WTC11 (cell line): ENCODE measurements at regions not wholly inside any gene's neighbourhood (a gene's known extent, or its start where the extent isn't known, plus 50 kb on each side); places are given as distances from the start of the nearest gene placed in this dataset.
A peak's percentile ranks its signal among the peaks of the same experiment; 100 is the strongest.

ENCODE experiments used
- ATAC-seq: fragments of 200-7000 bp; cut with Tn5 transposase; 2 replicates; pipeline ENCODE4 v1.10.0; 2021; ENCODE audit warnings: mild to moderate bottlenecking, moderate library complexity
- CTCF ChIA-PET: fragments of 300-600 bp; sonication (Branson Sonifier 250); formaldehyde crosslinking; loops from one replicate; lab custom pipeline; 2021; ENCODE audit warnings: antibody characterized with exemption; lab: Charles Lee
- POLR2A ChIA-PET: fragments of 350-600 bp; sonication (Branson Sonifier 250); formaldehyde crosslinking; loops from one replicate; lab custom pipeline; 2021; ENCODE audit warnings: antibody characterized with exemption; lab: Charles Lee
- DNase-seq: peaks from one replicate; pipeline ENCODE4 v3.0.0; 2021; ENCODE audit warnings: low spot score
- H3K27ac Mint-ChIP-seq: 2 replicates; pipeline ENCODE4 v1.8.0; 2021; ENCODE audit warnings: mixed read lengths
- H3K27me3 Mint-ChIP-seq: 2 replicates; pipeline ENCODE4 v1.8.0; 2021; ENCODE audit warnings: low read depth, mild to moderate bottlenecking, moderate library complexity, mixed read lengths
- H3K36me3 Mint-ChIP-seq: 2 replicates; pipeline ENCODE4 v1.8.0; 2021; ENCODE audit warnings: mixed read lengths
- H3K4me1 Mint-ChIP-seq: 2 replicates; pipeline ENCODE4 v1.8.0; 2022; ENCODE audit warnings: mixed read lengths
- H3K4me3 Mint-ChIP-seq: 2 replicates; pipeline ENCODE4 v1.8.0; 2021; ENCODE audit warnings: mild to moderate bottlenecking, moderate library complexity, mixed read lengths
- H3K9me3 Mint-ChIP-seq: 2 replicates; pipeline ENCODE4 v1.8.0; 2021; ENCODE audit warnings: mixed read lengths
- ATF1 ChIP-seq: sonication (generic); formaldehyde crosslinking; IDR thresholded peaks from 2 replicates; pipeline ENCODE4 v1.8.1; 2023; ENCODE audit warnings: mild to moderate bottlenecking, moderate library complexity, missing genetic modification reagents
- ELF4 ChIP-seq: sonication (generic); formaldehyde crosslinking; IDR thresholded peaks from 2 replicates; pipeline ENCODE4 v1.8.1; 2022; ENCODE audit warnings: low read depth, mild to moderate bottlenecking, moderate library complexity, missing genetic modification reagents
- FOXP1 ChIP-seq: sonication (generic); formaldehyde crosslinking; IDR thresholded peaks from 2 replicates; pipeline ENCODE4 v1.8.0; 2022; ENCODE audit warnings: missing genetic modification reagents, mild to moderate bottlenecking, moderate library complexity, borderline replicate concordance
- GABPB1 ChIP-seq: sonication (generic); formaldehyde crosslinking; IDR thresholded peaks from 2 replicates; pipeline ENCODE4 v1.8.1; 2023; ENCODE audit warnings: mild to moderate bottlenecking, missing genetic modification reagents
- IRF2 ChIP-seq: sonication (generic); formaldehyde crosslinking; IDR thresholded peaks from 2 replicates; pipeline ENCODE4 v1.8.0; 2022; ENCODE audit warnings: low read depth, missing genetic modification reagents, borderline replicate concordance
- JUN ChIP-seq: sonication (generic); formaldehyde crosslinking; IDR thresholded peaks from 2 replicates; pipeline ENCODE4 v1.8.0; 2023; ENCODE audit warnings: mild to moderate bottlenecking, missing genetic modification reagents
- KAT7 ChIP-seq: sonication (generic); formaldehyde crosslinking; IDR thresholded peaks from 2 replicates; pipeline ENCODE4 v1.8.1; 2023; ENCODE audit warnings: missing genetic modification reagents, mild to moderate bottlenecking, borderline replicate concordance
- MXD4 ChIP-seq: fragments of 250-450 bp; sonication (Bioruptor Pico); IDR thresholded peaks from 2 replicates; pipeline ENCODE4 v1.8.0; 2021; ENCODE audit warnings: mild to moderate bottlenecking, moderate library complexity, borderline replicate concordance
- NFE2L1 ChIP-seq: sonication (generic); formaldehyde crosslinking; IDR thresholded peaks from 2 replicates; pipeline ENCODE4 v1.8.1; 2023; ENCODE audit warnings: missing genetic modification reagents
- NFYB ChIP-seq: sonication (generic); formaldehyde crosslinking; conservative IDR thresholded peaks from 2 replicates; pipeline ENCODE4 v1.8.0; 2022; ENCODE audit warnings: low read depth, missing genetic modification reagents
- NR2C2 ChIP-seq: sonication (generic); formaldehyde crosslinking; IDR thresholded peaks from 2 replicates; pipeline ENCODE4 v1.8.0; 2022; ENCODE audit warnings: mild to moderate bottlenecking, missing genetic modification reagents
- PRRX2 ChIP-seq: fragments of 250-450 bp; sonication (Bioruptor Pico); IDR thresholded peaks from 2 replicates; pipeline ENCODE4 v1.8.0; 2021; ENCODE audit warnings: mild to moderate bottlenecking
- TEAD1 ChIP-seq: sonication (generic); formaldehyde crosslinking; IDR thresholded peaks from 2 replicates; pipeline ENCODE4 v1.8.0; 2022; ENCODE audit warnings: mild to moderate bottlenecking, missing genetic modification reagents
- ZBTB21 ChIP-seq: sonication (generic); formaldehyde crosslinking; IDR thresholded peaks from 2 replicates; pipeline ENCODE4 v1.8.1; 2023; ENCODE audit warnings: mild to moderate bottlenecking, missing genetic modification reagents, borderline replicate concordance
- ZNF416 ChIP-seq: fragments of 250-450 bp; sonication (Bioruptor Pico); IDR thresholded peaks from 2 replicates; pipeline ENCODE4 v1.9.0; 2021; ENCODE audit warnings: mild to moderate bottlenecking, inconsistent platforms
- ZNF423 ChIP-seq: fragments of 250-450 bp; sonication (Bioruptor Pico); IDR thresholded peaks from 2 replicates; pipeline ENCODE4 v2.1.2; 2022; ENCODE audit warnings: mild to moderate bottlenecking, moderate library complexity
- TF ChIP-seq, protein P1 (sequence below): sonication (generic); formaldehyde crosslinking; IDR thresholded peaks from 2 replicates; pipeline ENCODE4 v1.8.1; 2023; ENCODE audit warnings: mild to moderate bottlenecking, missing genetic modification reagents, moderate library complexity
- TF ChIP-seq, protein P2 (sequence below): sonication (generic); formaldehyde crosslinking; IDR thresholded peaks from 2 replicates; pipeline ENCODE4 v1.8.0; 2022; ENCODE audit warnings: mild to moderate bottlenecking, missing genetic modification reagents
- TF ChIP-seq, protein P3 (sequence below): sonication (generic); formaldehyde crosslinking; IDR thresholded peaks from 2 replicates; pipeline ENCODE4 v1.8.1; 2022; ENCODE audit warnings: missing genetic modification reagents, borderline replicate concordance
- TF ChIP-seq, protein P4 (sequence below): fragments of 200-600 bp; IDR thresholded peaks from 2 replicates; pipeline ENCODE4 v1.8.0; 2022; ENCODE audit warnings: antibody characterized with exemption
- TF ChIP-seq, protein P5 (sequence below): sonication (generic); formaldehyde crosslinking; IDR thresholded peaks from 2 replicates; pipeline ENCODE4 v1.8.1; 2023; ENCODE audit warnings: mild to moderate bottlenecking, missing genetic modification reagents

DNA sequence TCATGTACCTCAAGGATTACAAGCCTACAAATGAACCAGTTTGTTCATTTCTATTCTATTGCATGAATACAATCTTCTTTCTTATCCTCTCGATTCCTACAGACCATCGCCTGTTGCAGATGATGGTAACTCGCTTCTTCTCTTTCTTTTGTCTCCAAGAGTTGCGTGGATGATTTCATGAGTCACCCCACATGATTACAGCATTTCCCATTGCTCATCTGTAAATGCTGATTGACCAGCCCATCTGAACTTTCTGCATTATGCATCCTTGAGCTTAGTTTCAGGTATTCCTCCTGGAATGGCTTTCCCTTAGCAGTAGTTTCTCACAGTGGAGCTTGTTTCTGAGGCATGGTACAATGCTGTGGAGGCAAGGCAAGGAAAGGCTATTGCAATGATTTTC lies 109.6 kb upstream of the TOPAZ1 start (continued):
- TF ChIP-seq ZBTB21 (no peak), FOXP1 (CRISPR knock-in tag) (no peak), ZNF423 (CRISPR knock-in tag) (no peak), NFE2L1 (no peak), MXD4 (CRISPR knock-in tag) (no peak), PRRX2 (CRISPR knock-in tag) (no peak), GABPB1 (no peak), KAT7 (no peak)

DNA sequence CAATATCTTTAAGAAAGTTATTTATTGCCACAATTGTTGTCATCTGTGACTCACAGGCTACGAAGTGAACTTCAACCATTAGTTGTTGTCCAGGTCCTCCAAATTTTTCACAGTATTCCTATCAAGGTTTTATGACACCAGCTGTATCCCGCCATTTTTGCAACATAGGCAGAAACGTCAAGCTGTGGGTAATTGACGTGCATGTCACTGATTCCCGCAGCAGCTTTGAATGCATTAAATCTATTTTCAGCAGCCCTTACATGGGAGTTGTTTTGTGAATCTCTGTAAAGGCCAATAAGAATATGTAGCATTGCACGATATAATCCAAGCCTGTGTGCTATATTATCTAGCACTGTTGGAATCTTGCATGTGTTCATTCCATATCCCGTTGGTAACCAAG lies 109.1 kb upstream of the TOPAZ1 start:
- CTCF ChIA-PET: no interaction called here
- Mint-ChIP-seq H3K4me1 (peaks cover 13% of the 10 kb centered on the region), H3K36me3 (no peaks in the 10 kb centered on the region), H3K27ac (no peak overlapping the region), H3K9me3 (no peaks in the 10 kb centered on the region), H3K27me3 (peaks cover 9% of the 10 kb centered on the region), H3K4me3 (no peak overlapping the region)
- POLR2A ChIA-PET: no interaction called here
- TF ChIP-seq ELF4 (CRISPR knock-in tag) (no peak), JUN (CRISPR knock-in tag) (no peak), MXD4 (CRISPR knock-in tag) (no peak), ZBTB21 (no peak)
- TF ChIP-seq, protein P1, sequence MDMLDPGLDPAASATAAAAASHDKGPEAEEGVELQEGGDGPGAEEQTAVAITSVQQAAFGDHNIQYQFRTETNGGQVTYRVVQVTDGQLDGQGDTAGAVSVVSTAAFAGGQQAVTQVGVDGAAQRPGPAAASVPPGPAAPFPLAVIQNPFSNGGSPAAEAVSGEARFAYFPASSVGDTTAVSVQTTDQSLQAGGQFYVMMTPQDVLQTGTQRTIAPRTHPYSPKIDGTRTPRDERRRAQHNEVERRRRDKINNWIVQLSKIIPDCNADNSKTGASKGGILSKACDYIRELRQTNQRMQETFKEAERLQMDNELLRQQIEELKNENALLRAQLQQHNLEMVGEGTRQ (CRISPR knock-in tag): no peak
- TF ChIP-seq, protein P2, sequence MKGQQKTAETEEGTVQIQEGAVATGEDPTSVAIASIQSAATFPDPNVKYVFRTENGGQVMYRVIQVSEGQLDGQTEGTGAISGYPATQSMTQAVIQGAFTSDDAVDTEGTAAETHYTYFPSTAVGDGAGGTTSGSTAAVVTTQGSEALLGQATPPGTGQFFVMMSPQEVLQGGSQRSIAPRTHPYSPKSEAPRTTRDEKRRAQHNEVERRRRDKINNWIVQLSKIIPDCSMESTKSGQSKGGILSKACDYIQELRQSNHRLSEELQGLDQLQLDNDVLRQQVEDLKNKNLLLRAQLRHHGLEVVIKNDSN (CRISPR knock-in tag): no peak
- no peak for DNase-seq
- ATAC-seq: no peak

DNA sequence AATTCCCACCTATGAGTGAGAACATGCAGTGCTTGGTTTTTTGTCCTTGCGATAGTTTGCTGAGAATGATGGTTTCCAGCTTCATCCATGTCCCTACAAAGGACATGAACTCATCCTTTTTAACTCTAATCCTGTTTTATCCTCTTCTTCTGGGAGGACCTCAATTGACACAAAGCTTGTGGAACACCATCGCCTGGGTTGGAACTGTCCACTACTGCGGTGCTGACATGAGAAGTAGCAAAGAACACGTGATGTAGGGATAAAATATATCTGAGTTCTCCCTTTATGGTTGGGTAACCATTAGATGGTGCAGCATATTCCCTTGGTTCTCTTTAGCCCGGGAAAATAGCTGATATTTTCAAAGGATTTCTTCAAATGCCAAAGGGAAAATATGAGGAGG lies 105.3 kb upstream of the TOPAZ1 start:
- Mint-ChIP-seq H3K27ac (no peak overlapping the region), H3K4me3 (no peak overlapping the region), H3K4me1 (no peaks in the 10 kb centered on the region), H3K27me3 (peaks cover 9% of the 10 kb centered on the region), H3K9me3 (peaks cover 16% of the 10 kb centered on the region), H3K36me3 (no peaks in the 10 kb centered on the region)
- DNase-seq (peak; percentile 34), ATAC-seq (no peak)
- ChIA-PET POLR2A (no interaction called here), CTCF (no interaction called here)
- no peak for TF ChIP-seq NR2C2 (CRISPR knock-in tag)
- no peak for TF ChIP-seq TEAD1 (CRISPR knock-in tag)
- TF ChIP-seq, protein P1 (CRISPR knock-in tag): 0 out of 2 replicates have a peak, but pooled peaks have one; percentile 23
- TF ChIP-seq IRF2 (CRISPR knock-in tag): no peak
- TF ChIP-seq, protein P3, sequence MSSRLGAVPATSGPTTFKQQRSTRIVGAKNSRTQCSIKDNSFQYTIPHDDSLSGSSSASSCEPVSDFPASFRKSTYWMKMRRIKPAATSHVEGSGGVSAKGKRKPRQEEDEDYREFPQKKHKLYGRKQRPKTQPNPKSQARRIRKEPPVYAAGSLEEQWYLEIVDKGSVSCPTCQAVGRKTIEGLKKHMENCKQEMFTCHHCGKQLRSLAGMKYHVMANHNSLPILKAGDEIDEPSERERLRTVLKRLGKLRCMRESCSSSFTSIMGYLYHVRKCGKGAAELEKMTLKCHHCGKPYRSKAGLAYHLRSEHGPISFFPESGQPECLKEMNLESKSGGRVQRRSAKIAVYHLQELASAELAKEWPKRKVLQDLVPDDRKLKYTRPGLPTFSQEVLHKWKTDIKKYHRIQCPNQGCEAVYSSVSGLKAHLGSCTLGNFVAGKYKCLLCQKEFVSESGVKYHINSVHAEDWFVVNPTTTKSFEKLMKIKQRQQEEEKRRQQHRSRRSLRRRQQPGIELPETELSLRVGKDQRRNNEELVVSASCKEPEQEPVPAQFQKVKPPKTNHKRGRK (CRISPR knock-in tag): no peak

DNA sequence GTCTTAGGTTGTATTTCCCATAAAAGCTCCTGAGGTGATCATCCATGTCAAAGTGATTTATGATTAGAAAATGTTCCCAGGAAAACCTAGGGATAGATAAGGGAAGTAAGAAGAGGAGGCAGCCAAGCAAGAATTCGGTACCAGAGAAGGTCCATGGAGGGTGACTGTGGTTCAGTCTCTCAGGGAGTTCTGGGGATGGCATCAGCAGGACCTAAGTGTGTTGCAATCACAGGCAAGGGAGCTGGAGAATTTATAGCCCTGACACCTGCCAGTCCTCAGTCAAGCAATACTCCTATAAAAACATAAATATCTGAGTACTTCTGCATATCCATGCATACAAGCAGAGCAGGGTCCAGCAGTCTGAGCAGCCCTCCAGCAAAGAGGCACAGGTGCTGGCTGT lies 95.6 kb upstream of the TOPAZ1 start:
- Mint-ChIP-seq H3K9me3 (peaks cover 5% of the 10 kb centered on the region; the same call in 1 of the 2 replicates), H3K27me3 (peaks cover 23% of the 10 kb centered on the region), H3K27ac (no peak overlapping the region), H3K4me3 (no peak overlapping the region), H3K4me1 (0 out of 2 replicates have a peak, but pooled peaks cover 6% of the 10 kb centered on the region), H3K36me3 (no peaks in the 10 kb centered on the region)
- no peak for ATAC-seq
- ChIA-PET CTCF (no interaction called here), POLR2A (no interaction called here)
- no peak for DNase-seq
- TF ChIP-seq, protein P4, sequence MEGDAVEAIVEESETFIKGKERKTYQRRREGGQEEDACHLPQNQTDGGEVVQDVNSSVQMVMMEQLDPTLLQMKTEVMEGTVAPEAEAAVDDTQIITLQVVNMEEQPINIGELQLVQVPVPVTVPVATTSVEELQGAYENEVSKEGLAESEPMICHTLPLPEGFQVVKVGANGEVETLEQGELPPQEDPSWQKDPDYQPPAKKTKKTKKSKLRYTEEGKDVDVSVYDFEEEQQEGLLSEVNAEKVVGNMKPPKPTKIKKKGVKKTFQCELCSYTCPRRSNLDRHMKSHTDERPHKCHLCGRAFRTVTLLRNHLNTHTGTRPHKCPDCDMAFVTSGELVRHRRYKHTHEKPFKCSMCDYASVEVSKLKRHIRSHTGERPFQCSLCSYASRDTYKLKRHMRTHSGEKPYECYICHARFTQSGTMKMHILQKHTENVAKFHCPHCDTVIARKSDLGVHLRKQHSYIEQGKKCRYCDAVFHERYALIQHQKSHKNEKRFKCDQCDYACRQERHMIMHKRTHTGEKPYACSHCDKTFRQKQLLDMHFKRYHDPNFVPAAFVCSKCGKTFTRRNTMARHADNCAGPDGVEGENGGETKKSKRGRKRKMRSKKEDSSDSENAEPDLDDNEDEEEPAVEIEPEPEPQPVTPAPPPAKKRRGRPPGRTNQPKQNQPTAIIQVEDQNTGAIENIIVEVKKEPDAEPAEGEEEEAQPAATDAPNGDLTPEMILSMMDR: no peak
- TF ChIP-seq, protein P1 (CRISPR knock-in tag): no peak
- no peak for TF ChIP-seq NFYB (CRISPR knock-in tag)
- no peak for TF ChIP-seq ZNF416
- TF ChIP-seq, protein P5, sequence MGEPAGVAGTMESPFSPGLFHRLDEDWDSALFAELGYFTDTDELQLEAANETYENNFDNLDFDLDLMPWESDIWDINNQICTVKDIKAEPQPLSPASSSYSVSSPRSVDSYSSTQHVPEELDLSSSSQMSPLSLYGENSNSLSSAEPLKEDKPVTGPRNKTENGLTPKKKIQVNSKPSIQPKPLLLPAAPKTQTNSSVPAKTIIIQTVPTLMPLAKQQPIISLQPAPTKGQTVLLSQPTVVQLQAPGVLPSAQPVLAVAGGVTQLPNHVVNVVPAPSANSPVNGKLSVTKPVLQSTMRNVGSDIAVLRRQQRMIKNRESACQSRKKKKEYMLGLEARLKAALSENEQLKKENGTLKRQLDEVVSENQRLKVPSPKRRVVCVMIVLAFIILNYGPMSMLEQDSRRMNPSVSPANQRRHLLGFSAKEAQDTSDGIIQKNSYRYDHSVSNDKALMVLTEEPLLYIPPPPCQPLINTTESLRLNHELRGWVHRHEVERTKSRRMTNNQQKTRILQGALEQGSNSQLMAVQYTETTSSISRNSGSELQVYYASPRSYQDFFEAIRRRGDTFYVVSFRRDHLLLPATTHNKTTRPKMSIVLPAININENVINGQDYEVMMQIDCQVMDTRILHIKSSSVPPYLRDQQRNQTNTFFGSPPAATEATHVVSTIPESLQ (CRISPR knock-in tag): no peak
- TF ChIP-seq NFE2L1: no peak
- no peak for TF ChIP-seq ZNF423 (CRISPR knock-in tag)
- no peak for TF ChIP-seq ATF1
